ENCODE measurements at regions not wholly inside any gene's neighbourhood (a gene's known extent, or its start where the extent isn't known, plus 50 kb on each side); places are given as distances from the start of the nearest gene placed in this dataset.
"Not testable (repeated sequence)": the region's sequence is repeated elsewhere in the genome, so short reads cannot be mapped to it uniquely, and the experiment has no call there.

- no peak for DNase-seq (ENCODE audit: extremely low spot score in 2 of 2)
- no peak overlapping the region for H3K4me3 ChIP-seq
- H3K9me3 ChIP-seq: no peaks in the 10 kb centered on the region
- TF ChIP-seq CTCF (IDR thresholded peaks at IDR 0.05) (no peak), POLR2A (IDR thresholded peaks at IDR 0.05) (no peak), POLR2AphosphoS5 (IDR thresholded peaks at IDR 0.05; ENCODE audit: insufficient read depth in 1 of 2, low read depth in 1 of 2) (no peak)
- H3K4me1 ChIP-seq: peaks cover 3% of the 10 kb centered on the region
- no peaks in the 10 kb centered on the region for H3K36me3 ChIP-seq
- intact Hi-C loops (cut with DNase I): no loop called here
- no peak overlapping the region for H3K27ac ChIP-seq
- H3K27me3 ChIP-seq: no peaks in the 10 kb centered on the region
These were observed 278.2 kb downstream of the RAB38 start for GRCh38 chr11:87897071-87897470.

- Histone ChIP-seq H3K36me3 (no peaks in the 10 kb centered on the region), H3K4me3 (no peak overlapping the region), H3K27ac (no peak overlapping the region), H3K9me3 (no peaks in the 10 kb centered on the region), H3K4me1 (no peaks in the 10 kb centered on the region), H3K27me3 (no peaks in the 10 kb centered on the region)
- no peak for TF ChIP-seq POLR2A (IDR thresholded peaks at IDR 0.05)
- no peak for TF ChIP-seq POLR2AphosphoS5 (IDR thresholded peaks at IDR 0.05; ENCODE audit: insufficient read depth in 1 of 2, low read depth in 1 of 2)
- intact Hi-C loops (cut with DNase I): no loop called here
- no peak for DNase-seq (ENCODE audit: extremely low spot score in 2 of 2)
These were observed 280.3 kb downstream of the RAB38 start for GRCh38 chr11:87894961-87895360.

- H3K36me3 ChIP-seq: no peaks in the 10 kb centered on the region
- no peak overlapping the region for H3K4me3 ChIP-seq
- no peak for DNase-seq (ENCODE audit: extremely low spot score in 2 of 2)
- no peak overlapping the region for H3K27ac ChIP-seq
- H3K9me3 ChIP-seq: no peaks in the 10 kb centered on the region
- H3K4me1 ChIP-seq: no peaks in the 10 kb centered on the region
- no peaks in the 10 kb centered on the region for H3K27me3 ChIP-seq
- intact Hi-C loops (cut with DNase I): no loop called here
- no peak for TF ChIP-seq POLR2A (IDR thresholded peaks at IDR 0.05)
- no peak for TF ChIP-seq POLR2AphosphoS5 (IDR thresholded peaks at IDR 0.05; ENCODE audit: insufficient read depth in 1 of 2, low read depth in 1 of 2)
- no peak for TF ChIP-seq CTCF (IDR thresholded peaks at IDR 0.05)
These were observed 283.0 kb downstream of the RAB38 start for GRCh38 chr11:87892291-87892690.

GRCh38 chr11:87889126-87889525, 286.1 kb downstream of the RAB38 start:
- intact Hi-C loops (cut with DNase I): no loop called here
- no peaks in the 10 kb centered on the region for H3K36me3 ChIP-seq
- no peak overlapping the region for H3K4me3 ChIP-seq
- TF ChIP-seq POLR2A (IDR thresholded peaks at IDR 0.05): no peak
- H3K27me3 ChIP-seq: no peaks in the 10 kb centered on the region
- no peaks in the 10 kb centered on the region for H3K9me3 ChIP-seq
- no peak overlapping the region for H3K27ac ChIP-seq
- H3K4me1 ChIP-seq: no peaks in the 10 kb centered on the region
- DNase-seq (ENCODE audit: extremely low spot score in 2 of 2): no peak

GRCh38 chr11:87885084-87885483, 290.2 kb downstream of the RAB38 start:
- H3K27me3 ChIP-seq; DNase-seq (ENCODE audit: extremely low spot score in 2 of 2); intact Hi-C loops (cut with DNase I); H3K4me1 ChIP-seq; H3K4me3 ChIP-seq; H3K36me3 ChIP-seq; H3K9me3 ChIP-seq; H3K27ac ChIP-seq: not testable (repeated sequence)

- Histone ChIP-seq H3K4me1 (peaks cover 4% of the 10 kb centered on the region), H3K27ac (no peak overlapping the region), H3K36me3 (no peaks in the 10 kb centered on the region), H3K9me3 (no peaks in the 10 kb centered on the region), H3K27me3 (no peaks in the 10 kb centered on the region), H3K4me3 (no peak overlapping the region)
- no peak for TF ChIP-seq POLR2A (IDR thresholded peaks at IDR 0.05)
- TF ChIP-seq CTCF (IDR thresholded peaks at IDR 0.05): no peak
- no peak for TF ChIP-seq POLR2AphosphoS5 (IDR thresholded peaks at IDR 0.05; ENCODE audit: insufficient read depth in 1 of 2, low read depth in 1 of 2)
- intact Hi-C loops (cut with DNase I): no loop called here
- no peak for DNase-seq (ENCODE audit: extremely low spot score in 2 of 2)
These were observed 296.1 kb downstream of the RAB38 start for GRCh38 chr11:87879118-87879517.

- DNase-seq (ENCODE audit: extremely low spot score in 2 of 2): no peak
- Histone ChIP-seq H3K27me3 (no peaks in the 10 kb centered on the region), H3K36me3 (no peaks in the 10 kb centered on the region), H3K27ac (no peak overlapping the region), H3K4me3 (no peak overlapping the region), H3K9me3 (no peaks in the 10 kb centered on the region), H3K4me1 (peaks cover 4% of the 10 kb centered on the region)
- intact Hi-C loops (cut with DNase I): no loop called here
- TF ChIP-seq CTCF (IDR thresholded peaks at IDR 0.05) (peak; percentile 11 to 24 (median 18)), POLR2A (IDR thresholded peaks at IDR 0.05) (no peak)
These were observed 296.8 kb downstream of the RAB38 start for GRCh38 chr11:87878373-87878825.

Data from vagina (tissue), 2 donors.